ENCODE measurements at regions not wholly inside any gene's neighbourhood (a gene's known extent, or its start where the extent isn't known, plus 50 kb on each side); places are given as distances from the start of the nearest gene placed in this dataset.
"Not testable (repeated sequence)": the region's sequence is repeated elsewhere in the genome, so short reads cannot be mapped to it uniquely, and the experiment has no call there.

GRCh38 chr14:43568022-43568421 is 939.1 kb downstream of the FSCB start:
- no peak for ATAC-seq
- TF ChIP-seq PATZ1 (CRISPR knock-in tag; IDR thresholded peaks at IDR 0.05; ENCODE audit: borderline replicate concordance) (no peak), ZFP30 (CRISPR knock-in tag; IDR thresholded peaks at IDR 0.05) (no peak)

DNA sequence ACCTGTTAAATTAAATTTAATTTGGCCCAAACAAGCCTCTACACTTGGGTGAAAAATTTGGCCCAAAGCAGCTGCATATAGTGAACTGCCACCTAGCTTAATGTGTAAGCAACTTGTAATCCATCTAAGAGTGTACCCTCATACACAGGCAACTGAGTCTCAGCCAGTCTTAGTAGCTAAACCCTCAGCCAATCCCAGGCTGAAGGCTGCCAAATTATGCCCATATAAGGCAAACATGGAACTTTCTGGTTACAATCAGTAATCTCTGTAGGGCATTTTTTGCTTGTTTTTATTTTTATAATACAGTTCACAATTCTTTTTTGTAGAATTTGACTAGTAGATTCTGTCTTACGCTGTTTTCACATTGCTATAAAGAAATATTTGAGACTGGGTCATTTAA is 958.7 kb downstream of the FSCB start:
- no peak for ATAC-seq
- TF ChIP-seq ARNTL (CRISPR knock-in tag; IDR thresholded peaks at IDR 0.05; ENCODE audit: borderline replicate concordance, low read depth) (no peak), ZNF565 (CRISPR knock-in tag; conservative IDR thresholded peaks at IDR 0.05; ENCODE audit: low read depth) (no peak), GLIS3 (CRISPR knock-in tag; IDR thresholded peaks at IDR 0.05) (no peak), RARB (CRISPR knock-in tag; IDR thresholded peaks at IDR 0.05) (no peak), POU6F1 (CRISPR knock-in tag; IDR thresholded peaks at IDR 0.05; ENCODE audit: borderline replicate concordance, low read depth) (no peak)

- not testable (repeated sequence) for ATAC-seq
Measured at GRCh38 chr14:43547596-43547995, 959.5 kb downstream of the FSCB start.

DNA sequence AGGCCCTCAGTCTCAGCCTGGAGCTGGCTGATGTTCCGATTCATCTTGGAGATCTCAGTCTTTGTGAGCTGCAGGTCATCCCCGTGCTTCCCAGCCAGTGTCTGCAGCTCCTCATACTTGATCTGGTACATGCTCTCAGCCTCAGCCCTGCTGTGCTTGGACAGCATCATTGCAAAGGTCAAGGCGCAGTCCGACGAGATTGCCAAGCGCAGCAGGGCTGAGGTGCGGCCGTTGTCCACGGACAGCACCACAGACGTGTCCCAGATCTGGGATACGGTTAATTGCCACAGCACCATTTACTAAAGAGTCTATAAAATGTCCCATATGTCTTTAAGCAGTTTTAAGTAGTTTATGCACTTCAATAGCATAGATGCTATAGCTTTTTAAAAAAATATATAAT is 965.7 kb downstream of the FSCB start:
- no peak for ATAC-seq

More for the DNA sequence above, 965.7 kb downstream of the FSCB start:
- TF ChIP-seq ZFP30 (CRISPR knock-in tag; IDR thresholded peaks at IDR 0.05), result no peak
- TF ChIP-seq ZFP3 (CRISPR knock-in tag; IDR thresholded peaks at IDR 0.05), result no peak
- TF ChIP-seq ARNTL (CRISPR knock-in tag; IDR thresholded peaks at IDR 0.05; ENCODE audit: borderline replicate concordance, low read depth), result no peak
- TF ChIP-seq TOX (CRISPR knock-in tag; IDR thresholded peaks at IDR 0.05; ENCODE audit: borderline replicate concordance), result no peak
- no peak for TF ChIP-seq ZC3H10 (CRISPR knock-in tag; IDR thresholded peaks at IDR 0.05)
- TF ChIP-seq, protein P1, sequence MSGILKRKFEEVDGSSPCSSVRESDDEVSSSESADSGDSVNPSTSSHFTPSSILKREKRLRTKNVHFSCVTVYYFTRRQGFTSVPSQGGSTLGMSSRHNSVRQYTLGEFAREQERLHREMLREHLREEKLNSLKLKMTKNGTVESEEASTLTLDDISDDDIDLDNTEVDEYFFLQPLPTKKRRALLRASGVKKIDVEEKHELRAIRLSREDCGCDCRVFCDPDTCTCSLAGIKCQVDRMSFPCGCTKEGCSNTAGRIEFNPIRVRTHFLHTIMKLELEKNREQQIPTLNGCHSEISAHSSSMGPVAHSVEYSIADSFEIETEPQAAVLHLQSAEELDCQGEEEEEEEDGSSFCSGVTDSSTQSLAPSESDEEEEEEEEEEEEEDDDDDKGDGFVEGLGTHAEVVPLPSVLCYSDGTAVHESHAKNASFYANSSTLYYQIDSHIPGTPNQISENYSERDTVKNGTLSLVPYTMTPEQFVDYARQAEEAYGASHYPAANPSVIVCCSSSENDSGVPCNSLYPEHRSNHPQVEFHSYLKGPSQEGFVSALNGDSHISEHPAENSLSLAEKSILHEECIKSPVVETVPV (CRISPR knock-in tag; IDR thresholded peaks at IDR 0.05), result no peak
- TF ChIP-seq ESRRG (CRISPR knock-in tag; IDR thresholded peaks at IDR 0.05), result no peak
- TF ChIP-seq TCF4 (CRISPR knock-in tag; IDR thresholded peaks at IDR 0.05; ENCODE audit: borderline replicate concordance), result no peak
- TF ChIP-seq BACH2 (CRISPR knock-in tag; IDR thresholded peaks at IDR 0.05; ENCODE audit: borderline replicate concordance), result no peak
- TF ChIP-seq PATZ1 (CRISPR knock-in tag; IDR thresholded peaks at IDR 0.05; ENCODE audit: borderline replicate concordance), result no peak
- TF ChIP-seq PPARA (CRISPR knock-in tag; IDR thresholded peaks at IDR 0.05; ENCODE audit: borderline replicate concordance), result no peak
- TF ChIP-seq ZNF70 (CRISPR knock-in tag; IDR thresholded peaks at IDR 0.05), result no peak
- no peak for TF ChIP-seq OSR1 (CRISPR knock-in tag; IDR thresholded peaks at IDR 0.05)
- TF ChIP-seq SNAI2 (CRISPR knock-in tag; IDR thresholded peaks at IDR 0.05), result no peak
- TF ChIP-seq GLIS3 (CRISPR knock-in tag; IDR thresholded peaks at IDR 0.05), result no peak
- TF ChIP-seq ISL1 (CRISPR knock-in tag; IDR thresholded peaks at IDR 0.05), result no peak
- no peak for TF ChIP-seq POU6F1 (CRISPR knock-in tag; IDR thresholded peaks at IDR 0.05; ENCODE audit: borderline replicate concordance, low read depth)
- no peak for TF ChIP-seq ZNF565 (CRISPR knock-in tag; conservative IDR thresholded peaks at IDR 0.05; ENCODE audit: low read depth)
- TF ChIP-seq RARB (CRISPR knock-in tag; IDR thresholded peaks at IDR 0.05), result no peak
- no peak for TF ChIP-seq CSDC2 (CRISPR knock-in tag; IDR thresholded peaks at IDR 0.05)
